Medulla oblongata (tissue), 1 donor: ENCODE measurements at regions not wholly inside any gene's neighbourhood (a gene's known extent, or its start where the extent isn't known, plus 50 kb on each side); places are given as distances from the start of the nearest gene placed in this dataset.

ENCODE experiments used
- DNase-seq: peaks from one replicate; pipeline ENCODE4 v3.0.0-alpha.2; 2015; ENCODE audit errors: extremely low spot score

DNA sequence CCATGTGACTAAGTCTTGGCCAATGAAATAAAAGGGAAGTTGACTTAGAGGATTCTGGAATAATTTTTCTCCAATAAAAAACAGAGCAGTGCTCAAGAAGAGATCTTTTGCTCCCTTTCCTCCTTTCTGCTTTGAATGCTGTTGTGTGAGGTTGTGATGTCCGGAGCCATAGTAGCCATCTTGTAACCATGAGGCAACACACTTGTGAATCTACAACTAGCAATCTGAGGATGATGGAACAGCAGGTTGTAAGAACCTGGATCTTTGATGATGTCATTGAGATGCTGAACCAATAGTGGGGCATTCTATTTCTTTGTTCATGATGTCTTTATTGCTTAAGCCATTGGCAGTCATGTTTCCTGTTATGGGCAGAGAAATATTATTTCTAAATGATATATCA lies 230.0 kb upstream of the SRRM4 start:
- no peak for DNase-seq

DNA sequence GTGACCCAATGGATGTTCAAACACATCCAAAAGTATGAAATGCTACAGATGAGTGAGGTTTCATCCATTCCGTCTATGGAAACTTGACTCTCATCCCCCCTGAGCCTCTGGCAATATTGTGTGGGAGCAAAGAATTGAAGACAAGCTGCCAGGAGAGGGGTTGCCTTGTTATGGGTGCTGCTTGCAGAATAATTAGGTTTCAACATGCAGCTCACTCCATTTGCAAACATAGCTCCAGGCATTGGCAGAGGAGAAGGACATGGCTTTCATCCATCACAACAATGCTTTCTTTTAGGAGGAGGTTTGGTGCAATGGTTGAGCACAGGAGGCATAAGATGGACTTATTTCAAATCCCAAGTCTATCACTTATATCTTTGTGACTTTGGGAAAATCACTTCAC lies 220.7 kb upstream of the SRRM4 start:
- DNase-seq: peak; percentile 13

DNA sequence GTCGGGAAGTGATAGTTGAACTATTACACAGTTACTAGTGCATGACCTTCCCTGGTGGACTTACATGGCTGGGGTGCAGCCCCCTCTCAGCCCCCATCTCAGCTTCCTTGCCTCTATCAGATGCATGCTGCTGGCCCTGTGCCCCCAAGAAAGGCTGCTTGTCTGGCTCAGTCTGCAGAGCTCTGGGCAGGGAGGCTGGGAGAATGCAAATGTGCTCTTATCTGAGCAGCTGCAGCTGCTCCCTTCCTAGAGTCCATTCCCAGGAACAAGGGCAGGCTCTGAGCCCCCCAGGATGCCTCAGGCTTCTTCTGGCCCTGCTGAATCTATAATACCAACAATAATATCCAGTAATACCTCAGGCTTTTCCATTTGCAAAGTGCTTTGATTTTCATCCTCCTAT lies 218.1 kb upstream of the SRRM4 start:
- DNase-seq: no peak

DNA sequence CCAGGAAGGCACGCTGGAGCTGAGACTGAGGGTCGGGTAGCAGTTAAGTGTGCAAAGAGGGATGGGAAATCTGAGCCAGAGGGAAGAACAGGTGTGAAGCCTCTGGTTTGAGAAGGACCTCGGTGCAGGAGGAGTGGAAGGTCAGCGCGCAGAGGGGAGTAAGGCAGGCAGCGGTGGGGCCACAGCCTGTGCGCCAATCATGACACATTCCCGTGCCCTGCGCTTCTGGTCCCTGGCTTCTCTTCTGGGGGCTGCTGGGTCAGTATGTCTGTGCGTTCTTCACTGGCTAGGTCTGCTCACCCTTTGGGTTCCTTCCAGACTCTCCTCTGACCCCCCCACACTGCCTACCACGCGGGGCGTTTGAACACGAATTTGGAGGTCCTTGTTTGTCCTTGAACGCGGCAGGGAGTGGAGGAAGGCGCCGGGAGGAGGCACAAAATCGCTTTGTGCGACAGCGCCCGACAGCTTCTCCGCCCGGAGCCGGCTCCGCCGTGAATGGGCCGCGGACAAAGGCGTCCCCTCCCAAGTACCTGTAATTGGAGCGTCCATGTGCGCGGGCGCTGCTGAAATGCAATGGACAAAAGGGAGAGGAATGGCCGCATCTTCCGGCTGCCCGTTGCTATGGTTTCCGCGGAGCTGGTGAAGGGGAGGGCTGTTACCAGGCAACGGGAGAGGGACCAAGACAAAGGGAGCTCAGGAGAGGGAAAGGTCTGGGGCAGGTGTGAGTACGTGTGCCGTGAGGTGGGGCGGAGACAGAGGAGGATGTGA lies 207.2 kb upstream of the SRRM4 start:
- peak; percentile 27 for DNase-seq

DNA sequence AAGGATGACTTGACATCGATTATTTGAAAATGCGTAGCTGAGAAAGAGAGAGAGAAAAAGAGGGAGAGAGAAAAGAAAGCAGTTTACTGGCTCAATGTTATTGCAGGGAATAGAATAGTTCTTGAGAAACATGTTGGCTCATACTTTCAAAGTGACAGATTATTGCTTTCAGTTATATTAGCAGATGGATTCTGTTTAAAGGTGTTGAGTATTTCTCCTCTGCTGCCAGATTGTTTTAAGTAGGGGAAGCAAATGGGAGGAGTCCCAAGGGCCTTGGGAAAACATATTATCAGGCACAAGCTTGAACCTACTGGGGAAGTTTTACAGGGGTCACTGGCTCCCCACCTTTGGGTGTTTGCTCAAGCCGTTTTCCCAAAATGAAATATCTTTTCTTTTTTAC lies 203.8 kb upstream of the SRRM4 start:
- no peak for DNase-seq

DNA sequence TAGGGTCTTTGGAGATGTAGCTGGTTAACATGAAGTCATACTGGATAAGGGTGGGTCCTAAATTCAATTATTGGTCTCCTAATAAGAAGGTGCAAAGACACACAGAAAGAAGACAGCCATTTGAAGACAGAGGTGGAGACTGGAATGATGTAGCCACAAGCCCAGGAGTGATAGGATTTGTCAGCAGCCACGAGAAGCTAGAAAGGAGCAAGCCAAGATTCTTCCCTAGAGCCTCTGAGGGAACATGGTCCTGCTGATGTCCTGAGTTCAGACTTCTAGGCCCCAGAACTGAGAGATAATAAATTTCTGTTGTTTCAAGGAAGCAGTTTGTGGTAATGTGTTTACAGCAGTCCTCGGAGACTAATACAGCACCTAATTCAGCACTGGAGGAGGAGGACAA lies 203.3 kb upstream of the SRRM4 start:
- no peak for DNase-seq

DNA sequence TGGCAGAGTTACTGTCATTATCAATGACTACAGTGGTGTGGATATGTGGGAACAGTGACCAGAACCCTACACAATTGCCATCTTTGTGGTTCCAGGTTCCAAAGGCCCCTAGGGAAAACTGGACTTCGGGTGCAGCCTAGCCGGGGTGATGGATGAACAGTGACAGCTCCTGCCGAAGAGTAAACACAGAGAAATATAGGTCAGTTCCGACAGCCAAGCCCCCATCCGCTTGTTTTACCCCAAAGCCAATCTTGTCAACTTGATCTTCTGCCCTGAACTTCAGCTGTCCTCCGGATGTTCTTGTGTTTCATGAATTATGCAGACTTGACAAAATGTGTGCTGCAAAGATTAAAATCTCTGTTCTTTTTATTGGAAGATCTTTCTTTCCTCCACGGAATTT lies 200.4 kb upstream of the SRRM4 start:
- no peak for DNase-seq

DNA sequence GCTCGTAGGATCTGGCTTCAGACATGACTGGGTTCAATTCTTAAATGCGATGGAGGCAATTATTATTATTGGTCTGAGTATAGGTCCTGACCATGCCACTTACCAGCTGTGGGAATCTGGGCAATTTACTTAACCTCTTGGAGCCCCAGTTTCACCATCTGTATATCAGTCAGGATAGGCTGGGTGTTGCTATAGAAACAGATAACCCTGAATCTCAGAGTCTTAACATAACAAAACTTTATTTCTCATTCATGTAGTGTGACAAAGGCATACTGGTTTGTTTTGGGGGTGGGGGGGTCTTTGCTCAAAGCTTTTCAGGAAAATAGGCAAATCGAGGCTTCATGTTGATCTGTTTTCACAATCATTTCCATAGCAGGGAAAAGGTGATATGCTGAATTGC lies 199.6 kb upstream of the SRRM4 start:
- DNase-seq: no peak

DNA sequence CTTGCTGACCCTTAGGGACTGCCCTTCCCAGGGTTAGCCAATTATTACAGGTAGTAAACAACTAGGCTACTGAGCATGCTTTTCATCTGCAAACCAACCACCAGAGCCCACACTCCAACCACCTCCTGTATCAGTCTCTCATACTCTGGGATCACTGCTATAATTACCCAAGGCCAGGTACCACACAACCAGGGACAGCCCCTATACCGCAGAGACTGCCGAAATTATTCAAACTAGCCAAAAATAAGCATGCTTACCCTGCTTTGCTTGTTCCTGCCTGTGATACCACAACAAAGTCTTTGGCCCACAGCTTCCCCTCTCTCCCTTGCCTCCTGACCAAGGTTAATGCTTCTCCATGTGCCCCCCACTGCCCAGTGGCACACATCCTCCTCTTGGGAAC lies 197.6 kb upstream of the SRRM4 start:
- no peak for DNase-seq

DNA sequence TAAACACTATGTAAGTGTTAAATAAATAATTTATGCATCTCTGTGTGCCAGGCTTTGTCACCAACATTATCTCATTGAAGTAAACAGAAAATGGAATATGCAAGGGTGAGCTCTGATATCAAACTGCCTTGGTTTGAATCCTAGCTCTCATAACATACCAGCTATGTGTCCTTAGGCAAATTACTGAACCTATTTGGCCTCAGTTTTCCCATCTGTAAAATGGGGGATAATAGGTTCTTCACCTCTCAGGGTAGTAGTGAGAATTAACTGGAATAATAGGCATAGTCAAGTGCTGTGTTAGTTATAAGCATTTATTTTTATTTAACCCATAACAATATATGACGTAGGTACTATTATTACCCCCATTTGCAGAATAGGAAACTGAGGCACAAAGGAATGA lies 190.8 kb upstream of the SRRM4 start:
- DNase-seq: no peak

DNA sequence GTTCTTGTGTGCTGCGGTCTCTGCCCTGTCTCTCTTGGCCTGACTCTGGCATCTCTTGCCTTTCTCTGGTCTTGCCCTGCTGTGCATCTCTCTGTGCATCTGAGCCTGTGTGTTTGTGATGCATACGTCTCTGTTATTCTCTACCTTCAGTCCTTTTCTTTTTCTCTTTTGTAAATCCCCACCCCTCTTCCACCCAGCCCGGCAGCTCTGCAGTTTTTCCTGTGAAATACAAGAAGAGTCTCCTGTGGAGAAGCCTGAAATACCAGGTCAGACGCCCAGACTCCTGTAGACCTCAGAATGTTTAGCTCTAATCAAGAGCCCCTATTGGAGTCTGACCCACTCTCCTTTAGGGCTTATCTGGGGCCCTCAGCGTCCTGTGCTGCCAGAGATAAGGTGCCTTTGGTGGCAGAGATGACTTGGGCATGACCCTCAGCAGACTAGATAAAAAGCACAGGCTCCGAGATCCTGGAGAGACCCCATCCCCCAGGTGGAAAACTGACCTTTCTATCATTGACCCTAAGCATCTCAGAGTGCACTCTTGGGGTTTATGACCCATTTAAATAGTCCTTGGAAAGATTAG lies 167.5 kb upstream of the SRRM4 start:
- DNase-seq: no peak

DNA sequence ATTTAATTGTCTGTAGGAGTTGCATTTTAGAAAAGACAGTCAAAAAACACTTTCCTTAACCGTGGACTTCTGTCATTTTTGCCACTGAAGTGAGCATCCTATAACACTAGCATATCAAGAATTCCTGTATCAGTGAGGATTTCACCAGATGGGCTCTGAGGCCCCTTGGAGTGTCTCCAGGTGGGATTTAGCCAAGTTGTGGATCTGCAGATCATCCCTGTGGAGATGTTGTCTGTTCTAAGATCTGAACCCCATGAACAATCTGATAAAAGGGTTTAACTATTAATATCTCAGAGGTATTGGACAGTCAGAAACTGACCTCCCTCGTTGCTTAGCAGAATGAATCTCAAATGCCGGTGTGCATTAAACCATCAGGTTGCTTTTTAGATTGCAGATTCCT lies 165.0 kb upstream of the SRRM4 start:
- no peak for DNase-seq

DNA sequence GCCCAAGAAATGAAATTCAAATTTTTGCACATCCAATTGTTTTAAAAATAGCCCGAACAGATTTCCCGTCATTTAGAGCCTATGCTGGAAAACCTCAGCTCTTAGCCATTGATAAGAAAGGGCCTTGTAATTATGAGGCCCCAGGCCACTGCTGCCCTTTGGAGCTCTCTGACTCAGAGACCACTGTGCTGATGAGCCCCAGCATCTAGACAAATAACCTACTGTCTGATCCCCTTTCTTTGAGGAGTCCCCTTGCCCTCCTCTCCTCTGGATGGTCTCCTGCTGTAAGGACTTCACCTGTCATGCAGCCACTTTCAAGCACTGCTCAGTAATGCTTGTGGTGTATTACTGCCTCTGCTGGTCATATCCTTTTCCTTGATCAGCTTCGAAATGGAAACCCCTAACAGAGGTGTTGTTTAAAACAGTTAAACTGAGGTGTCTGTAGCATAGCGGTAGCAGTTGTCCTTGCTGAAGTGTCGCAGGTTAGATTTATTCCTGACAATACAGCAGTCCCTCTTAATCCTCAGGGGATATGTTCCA lies 159.9 kb upstream of the SRRM4 start:
- no peak for DNase-seq

DNA sequence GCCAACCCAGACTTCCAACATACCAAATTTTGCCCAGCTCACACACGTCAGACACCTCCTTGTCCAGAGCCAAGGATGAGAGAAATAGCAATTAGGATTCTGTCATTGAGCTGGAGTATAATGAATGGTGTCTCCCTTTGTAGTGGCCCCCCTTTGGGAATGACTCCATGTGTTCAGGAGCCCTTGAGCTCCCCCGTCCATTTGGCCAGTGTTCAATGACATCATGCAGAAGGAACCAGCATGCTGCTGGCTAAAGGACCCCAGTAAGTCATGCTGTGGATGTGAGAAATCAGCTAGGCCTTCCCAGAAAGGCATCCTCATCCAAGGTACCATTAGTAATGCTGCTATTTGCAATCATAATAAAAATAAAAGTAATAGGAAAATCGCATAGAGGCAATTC lies 158.8 kb upstream of the SRRM4 start:
- no peak for DNase-seq

DNA sequence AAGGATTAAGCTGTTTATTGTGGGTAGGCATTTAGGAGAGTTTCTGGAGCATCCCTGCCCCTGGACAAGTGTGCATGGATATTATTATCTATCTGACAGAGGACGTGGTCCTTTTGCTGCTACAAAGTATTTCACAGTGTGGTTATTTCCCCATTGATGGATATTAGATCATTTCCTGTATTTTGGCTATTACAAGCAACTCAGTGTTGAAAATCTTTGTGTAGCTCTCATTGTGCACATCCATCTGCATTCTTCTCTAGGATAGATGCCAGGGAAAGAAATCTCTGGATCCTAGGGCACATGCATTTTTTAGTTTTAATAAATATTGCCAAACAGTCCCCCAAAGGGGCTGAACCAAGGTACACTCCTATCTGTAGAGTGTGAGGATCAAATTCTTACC lies 154.3 kb upstream of the SRRM4 start:
- DNase-seq: peak; percentile 39

DNA sequence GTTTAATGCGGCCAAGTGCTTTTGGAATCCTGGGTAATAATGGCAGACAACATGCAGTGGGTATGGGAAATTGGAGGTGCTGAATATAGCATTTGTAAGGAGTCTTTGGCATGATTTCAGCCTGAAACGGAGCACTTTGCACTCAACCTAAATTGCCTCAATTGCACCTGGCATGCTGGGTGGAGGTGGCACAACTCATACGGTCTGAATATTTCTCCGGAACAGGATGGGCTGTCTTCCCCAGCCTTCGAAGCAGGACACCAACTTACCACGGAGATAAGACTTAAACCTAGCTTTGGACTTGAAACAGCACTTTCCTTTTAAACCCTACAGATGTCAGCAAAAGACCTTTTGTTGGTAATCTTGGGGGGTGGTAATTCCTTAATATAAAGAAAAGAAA lies 153.7 kb upstream of the SRRM4 start:
- DNase-seq: peak; percentile 14

DNA sequence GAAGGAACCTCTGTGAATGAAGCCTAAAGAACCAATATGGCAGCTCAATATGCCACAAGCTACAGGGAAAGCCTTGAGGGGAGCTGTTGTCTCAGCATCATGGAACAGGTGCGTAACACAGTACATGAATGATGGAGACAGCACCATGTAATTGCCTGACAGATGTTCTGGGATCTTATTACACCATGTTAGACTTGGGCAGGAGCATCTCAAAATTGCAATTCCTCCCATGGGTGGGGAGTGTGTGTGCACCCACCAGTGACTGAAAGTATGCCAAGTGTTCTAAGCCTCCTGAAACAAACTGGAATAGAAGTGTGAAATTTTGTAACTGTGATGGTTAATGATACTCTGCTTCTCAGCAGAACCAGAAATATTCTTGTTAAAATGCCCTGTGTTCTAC lies 151.0 kb upstream of the SRRM4 start:
- no peak for DNase-seq

DNA sequence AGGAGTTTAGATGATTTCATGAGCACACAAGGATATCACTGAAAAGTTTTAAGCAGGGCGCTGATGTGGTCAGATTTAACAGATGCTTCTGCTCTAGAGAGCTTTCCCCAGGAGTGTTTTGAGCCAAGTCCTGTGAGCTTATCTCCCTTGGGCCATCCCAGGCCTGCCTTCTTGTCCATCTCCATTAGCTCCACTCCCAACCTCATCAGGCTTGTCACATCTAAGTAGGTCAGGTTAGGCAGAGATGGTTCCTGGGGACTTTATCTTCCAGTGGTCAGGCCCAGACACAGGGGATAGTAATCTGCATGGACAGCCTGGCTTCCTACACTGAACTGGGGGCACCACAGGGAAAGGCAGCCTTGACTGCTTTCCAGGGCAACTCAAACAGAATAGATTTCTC lies 145.4 kb upstream of the SRRM4 start:
- DNase-seq: no peak

DNA sequence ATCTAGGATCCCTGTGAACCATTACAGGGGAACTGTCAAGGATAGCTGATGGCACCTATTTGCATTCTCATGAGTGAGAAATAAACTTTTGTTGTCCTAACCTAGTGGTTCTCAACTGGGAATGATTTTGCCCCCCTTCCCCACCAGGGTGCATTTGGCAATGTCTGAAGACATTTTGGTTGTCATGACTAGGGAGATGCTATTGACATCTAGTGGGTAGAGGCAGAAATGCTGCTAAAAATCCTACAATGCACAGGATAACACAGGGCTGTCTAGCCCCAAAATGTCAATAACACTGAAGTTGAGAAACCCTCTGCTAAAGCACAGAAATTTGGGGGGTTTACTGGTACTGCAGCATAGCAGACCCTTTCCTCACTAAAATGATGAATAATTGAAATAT lies 140.9 kb upstream of the SRRM4 start:
- no peak for DNase-seq

DNA sequence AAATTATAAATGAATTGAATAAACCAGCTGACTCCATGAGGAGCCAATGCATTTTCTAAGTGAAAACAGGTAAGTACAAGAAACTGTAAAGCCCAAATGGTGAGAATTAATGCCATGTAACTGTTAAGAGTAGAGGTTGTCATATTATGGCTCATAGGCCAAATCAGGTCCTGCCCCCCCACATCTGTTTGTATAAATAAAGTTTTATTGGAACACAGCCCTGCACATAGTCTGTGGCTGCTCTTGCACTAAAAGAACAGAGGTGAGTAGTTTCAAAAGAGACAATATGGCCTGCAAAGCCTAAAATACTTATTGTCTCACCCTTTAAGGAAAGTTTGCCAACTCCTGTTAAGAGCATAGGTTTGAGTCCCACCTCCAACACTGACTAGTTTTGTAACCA lies 140.5 kb upstream of the SRRM4 start:
- no peak for DNase-seq

DNA sequence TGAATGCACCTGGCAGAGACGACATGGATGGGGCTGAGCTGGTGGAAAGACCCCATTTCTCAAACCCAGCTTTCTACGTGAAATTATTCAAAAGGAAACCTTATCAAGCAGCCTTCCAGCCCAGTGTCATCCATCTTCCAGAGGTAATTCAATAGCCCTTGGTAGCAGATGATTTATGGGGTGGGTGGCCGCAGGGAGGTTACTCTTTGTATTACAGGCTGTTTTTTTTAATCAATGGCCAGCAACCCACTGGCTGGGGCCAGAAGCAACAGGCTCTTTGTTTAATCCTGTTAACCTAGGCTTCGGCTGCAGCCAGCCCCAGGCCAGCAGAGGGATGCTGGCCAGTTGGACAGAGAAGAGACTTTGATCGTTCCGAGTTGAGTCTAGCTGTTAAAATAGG lies 139.8 kb upstream of the SRRM4 start:
- no peak for DNase-seq

DNA sequence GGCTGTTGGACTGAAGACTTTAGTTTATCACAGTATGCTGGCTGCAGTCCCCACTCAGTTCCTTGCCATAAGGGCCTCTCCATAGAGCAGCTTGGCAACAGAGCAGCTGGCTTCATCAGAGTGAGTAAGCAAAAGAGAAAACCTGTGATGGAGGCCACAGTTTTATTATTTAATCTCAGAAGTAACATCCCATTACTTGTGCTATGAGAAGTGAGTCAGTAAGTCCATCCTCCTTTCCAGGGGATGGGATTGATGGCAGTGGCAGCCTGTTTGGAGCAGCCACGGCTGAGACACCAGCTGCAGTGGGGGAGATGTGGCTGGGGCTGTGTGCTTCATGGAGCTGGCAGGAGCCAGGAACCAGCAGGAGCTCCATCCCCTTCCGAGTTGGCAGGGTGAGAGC lies 138.5 kb upstream of the SRRM4 start:
- no peak for DNase-seq

DNA sequence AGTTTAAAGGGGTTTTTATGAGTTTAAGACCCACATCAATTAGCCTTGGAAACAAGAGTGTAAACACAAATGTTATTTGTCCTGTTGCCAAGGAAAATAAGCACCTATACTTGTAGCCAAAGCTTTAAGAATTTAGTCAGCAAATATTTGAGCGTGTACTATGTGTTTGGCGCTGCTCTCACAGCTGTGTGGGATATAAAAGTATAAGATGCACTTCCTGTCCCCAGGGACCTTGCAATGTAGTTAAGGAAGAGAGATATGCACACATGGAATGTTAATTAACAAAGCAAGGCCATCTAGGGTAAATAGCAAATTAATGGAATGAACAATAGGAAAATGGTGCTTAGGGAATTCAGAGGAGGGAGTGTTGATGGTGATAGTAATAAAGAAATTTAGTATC lies 134.9 kb upstream of the SRRM4 start:
- no peak for DNase-seq
